IMR-90 (cell line): ENCODE measurements at regions not wholly inside any gene's neighbourhood (a gene's known extent, or its start where the extent isn't known, plus 50 kb on each side); places are given as distances from the start of the nearest gene placed in this dataset.

Experiments used
- ATAC-seq: fragments of 200-7000 bp; cut with Tn5 transposase; 2 replicates; pipeline ENCODE4 v1.9.1; 2020; ENCODE audit warnings: low read depth, mild to moderate bottlenecking, moderate library complexity
- BruUV-seq: library from RNA; stranded (reverse); fragments of 400-500 nt; replicated peaks from 2 replicates; lab custom pipeline; 2021; lab: Mats Ljungman, UMichigan
- CTCF ChIA-PET: fragments of 300-600 bp; formaldehyde crosslinking; extraction: SDS; loops from one replicate; lab custom pipeline; 2021; ENCODE audit warnings: antibody characterized with exemption; lab: Yijun Ruan, JAX
- POLR2A ChIA-PET: fragments of 300-600 bp; sonication (Branson Sonifier 250); formaldehyde crosslinking; loops from one replicate; lab custom pipeline; 2022; ENCODE audit warnings: antibody characterized with exemption; ENCODE audit not compliant: unreplicated experiment; lab: Charles Lee
- DNase-seq: peaks from one replicate; pipeline ENCODE4 v3.0.0; 2013
- H2AFZ ChIP-seq: replicated peaks from 2 replicates; pipeline ENCODE3; 2013; ENCODE audit warnings: low read length, mild to moderate bottlenecking; ENCODE audit not compliant: poor library complexity
- H2AK5ac ChIP-seq: 2 replicates; pipeline ENCODE4 v1.6.1; 2013; ENCODE audit warnings: low read depth, low read length, inconsistent platforms
- H2AK9ac ChIP-seq: replicated peaks from 2 replicates; pipeline ENCODE3; 2013; ENCODE audit warnings: mild to moderate bottlenecking, low read depth, low read length, moderate library complexity; ENCODE audit not compliant: poor library complexity
- H2BK120ac ChIP-seq: 2 replicates; pipeline ENCODE4 v1.6.1; 2013; ENCODE audit warnings: low read depth, low read length, inconsistent platforms
- H2BK15ac ChIP-seq: 3 replicates; pipeline ENCODE4 v1.6.1; 2013; ENCODE audit warnings: low read depth, low read length, inconsistent platforms
- H2BK20ac ChIP-seq: 2 replicates; pipeline ENCODE4 v1.6.1; 2013; ENCODE audit warnings: low read depth, mild to moderate bottlenecking, inconsistent platforms, low read length, moderate library complexity
- H2BK5ac ChIP-seq: 2 replicates; pipeline ENCODE4 v1.6.1; 2013; ENCODE audit warnings: mild to moderate bottlenecking, low read depth, low read length, inconsistent platforms; ENCODE audit not compliant: poor library complexity, severe bottlenecking
- H3K14ac ChIP-seq: replicated peaks from 2 replicates; pipeline ENCODE4 v1.6.1; 2013; ENCODE audit warnings: low read depth, low read length, inconsistent platforms
- H3K18ac ChIP-seq: 2 replicates; pipeline ENCODE4 v1.6.1; 2013; ENCODE audit warnings: low read depth, low read length, control low read depth
- H3K23ac ChIP-seq: 2 replicates; pipeline ENCODE4 v1.6.1; 2013; ENCODE audit warnings: low read depth, low read length, inconsistent platforms
- H3K27ac ChIP-seq: 2 replicates; pipeline ENCODE4 v1.5.1; 2013; ENCODE audit warnings: mild to moderate bottlenecking, control low read depth, low read length; ENCODE audit not compliant: insufficient read depth
- H3K27me3 ChIP-seq: 2 replicates; pipeline ENCODE4 v1.6.1; 2013; ENCODE audit warnings: low read length; ENCODE audit not compliant: control insufficient read depth, insufficient read depth
- H3K36me3 ChIP-seq: 2 replicates; pipeline ENCODE4 v1.6.1; 2013; ENCODE audit warnings: low read length, mixed read lengths; ENCODE audit not compliant: control insufficient read depth, insufficient read depth
- H3K4ac ChIP-seq: 2 replicates; pipeline ENCODE4 v1.6.1; 2013; ENCODE audit warnings: low read depth, low read length, inconsistent platforms
- H3K4me1 ChIP-seq: 2 replicates; pipeline ENCODE4 v1.6.1; 2013; ENCODE audit warnings: low read length, mixed read lengths; ENCODE audit not compliant: control insufficient read depth, insufficient read depth
- H3K4me2 ChIP-seq: 2 replicates; pipeline ENCODE4 v1.6.1; 2013; ENCODE audit warnings: low read depth, mild to moderate bottlenecking, control low read depth, low read length, moderate library complexity
- H3K4me3 ChIP-seq: 2 replicates; pipeline ENCODE4 v1.5.1; 2013; ENCODE audit warnings: low read depth, mild to moderate bottlenecking, control low read depth, low read length, moderate library complexity; ENCODE audit not compliant: insufficient read depth
- H3K56ac ChIP-seq: 2 replicates; pipeline ENCODE4 v1.6.1; 2013; ENCODE audit warnings: low read length, inconsistent platforms; ENCODE audit not compliant: insufficient read depth; ENCODE audit errors: extremely low read depth
- H3K79me1 ChIP-seq, 2 experiments: 2 replicates each; pipeline ENCODE4 v1.6.1; 2013; ENCODE audit warnings: low read length in 2 of 2, inconsistent platforms in 1 of 2, low read depth in 1 of 2
- H3K9ac ChIP-seq: 2 replicates; pipeline ENCODE4 v1.6.1; 2013; ENCODE audit warnings: low read depth, low read length, control low read depth
- H3K9me1 ChIP-seq: 2 replicates; pipeline ENCODE4 v1.6.1; 2013; ENCODE audit warnings: low read length, inconsistent platforms; ENCODE audit not compliant: insufficient read depth
- H3K9me3 ChIP-seq: 2 replicates; pipeline ENCODE4 v1.6.1; 2013; ENCODE audit warnings: low read length; ENCODE audit not compliant: control insufficient read depth, insufficient read depth
- H4K20me1 ChIP-seq: 2 replicates; pipeline ENCODE4 v1.6.1; 2013; ENCODE audit warnings: low read length, inconsistent platforms; ENCODE audit not compliant: insufficient read depth
- H4K5ac ChIP-seq: 2 replicates; pipeline ENCODE4 v1.6.1; 2013; ENCODE audit warnings: mild to moderate bottlenecking, low read depth, low read length, control low read depth
- H4K8ac ChIP-seq, 2 experiments: 2 replicates each; pipeline ENCODE4 v1.6.1; 2013; ENCODE audit warnings: low read depth in 2 of 2, low read length in 2 of 2, control low read depth in 1 of 2, inconsistent platforms in 1 of 2
- H4K91ac ChIP-seq: 2 replicates; pipeline ENCODE4 v1.6.1; 2013; ENCODE audit warnings: low read depth, low read length, inconsistent platforms; ENCODE audit not compliant: insufficient read depth
- BHLHE40 ChIP-seq: fragments of 150-350 bp; IDR thresholded peaks from 2 replicates; pipeline ENCODE4 v1.6.1; 2016; ENCODE audit warnings: mild to moderate bottlenecking, low read depth, low read length
- CEBPB ChIP-seq: IDR thresholded peaks from 2 replicates; pipeline ENCODE4 v1.6.1; 2012; ENCODE audit warnings: low read depth, low read length, improper control_type of control experiment
- CHD1 ChIP-seq: IDR thresholded peaks from 2 replicates; pipeline ENCODE4 v1.6.1; 2012; ENCODE audit warnings: low read depth, low read length, improper control_type of control experiment
- MAZ ChIP-seq: IDR thresholded peaks from 2 replicates; pipeline ENCODE4 v1.6.1; 2012; ENCODE audit warnings: low read depth, mild to moderate bottlenecking, low read length, improper control_type of control experiment, moderate library complexity, borderline replicate concordance
- POLR2A ChIP-seq: IDR thresholded peaks from 2 replicates; pipeline ENCODE4 v1.6.1; 2012; ENCODE audit warnings: mild to moderate bottlenecking, low read depth, low read length
- WGBS, 2 experiments: methylation state at CpG; one replicate each; pipeline versions ENCODE4 v1.1.5 to v1.1.7; 2013; ENCODE audit warnings: missing lambda C conversion rate in 2 of 2; ENCODE audit not compliant: insufficient read length in 1 of 2; ENCODE audit errors: extremely low coverage in 2 of 2; 5-methylcytosine and 5-hydroxymethylcytosine counted together
- dilution Hi-C: fragments of 300-500 bp; cut with HindIII; formaldehyde crosslinking; loops from one replicate; pipeline ENCODE4 v1.14.3; 2018; ENCODE audit warnings: low sequenced_read_pairs; ENCODE audit not compliant: unreplicated experiment
- in situ Hi-C: fragments of 300-500 bp; cut with MboI; formaldehyde crosslinking; loops from 3 replicates; pipeline ENCODE4 v1.14.3; 2019; ENCODE audit warnings: low sequenced_read_pairs, inconsistent platforms, mixed read lengths
- intact Hi-C: fragments of 100-400 bp; cut with micrococcal nuclease; formaldehyde crosslinking; loops from 2 replicates; pipeline ENCODE4 v1.10.0; 2022

GRCh38 chr6:139912735-139913400 is 538.4 kb upstream of the CITED2 start:
- ATAC-seq (no peak), DNase-seq (no peak)
- no peak overlapping the region for H3K56ac ChIP-seq
- no peaks in the 10 kb centered on the region for H4K20me1 ChIP-seq
- H2BK5ac ChIP-seq, result no peak overlapping the region
- H3K14ac ChIP-seq, result no peak overlapping the region
- H3K36me3 ChIP-seq, result no peaks in the 10 kb centered on the region
- no peak overlapping the region for H4K91ac ChIP-seq
- intact Hi-C loops (no loop called here), dilution Hi-C loops (no loop called here), in situ Hi-C loops (no loop called here)
- no peaks in the 10 kb centered on the region for H3K9me1 ChIP-seq
- no peak for TF ChIP-seq CEBPB
- TF ChIP-seq CHD1, result no peak
- TF ChIP-seq POLR2A, result no peak
- no peak for TF ChIP-seq MAZ
- TF ChIP-seq BHLHE40, result no peak
- no peak overlapping the region for H3K9ac ChIP-seq
- no peak overlapping the region for H4K8ac ChIP-seq
- no peak overlapping the region for H2BK20ac ChIP-seq
- no peak overlapping the region for H3K27ac ChIP-seq
- H4K5ac ChIP-seq, result no peak overlapping the region
- H3K4me3 ChIP-seq, result no peak overlapping the region
- no peak overlapping the region for H3K4me2 ChIP-seq
- no peak overlapping the region for H3K4ac ChIP-seq
- H2AK9ac ChIP-seq, result no peak overlapping the region
- ChIA-PET CTCF (no interaction called here), POLR2A (no interaction called here)
- H2BK120ac ChIP-seq, result no peak overlapping the region
- H2AFZ ChIP-seq, result no peak overlapping the region
- H3K23ac ChIP-seq, result no peak overlapping the region
- no peak overlapping the region for H2AK5ac ChIP-seq
- no CpG with 5 or more reads among the region's 10 CpGs for WGBS, 2 experiments
- H3K4me1 ChIP-seq, result no peaks in the 10 kb centered on the region
- no peaks in the 10 kb centered on the region for H3K9me3 ChIP-seq
- no peak overlapping the region for H2BK15ac ChIP-seq
- no peaks in the 10 kb centered on the region for H3K79me1 ChIP-seq
- H3K18ac ChIP-seq, result no peak overlapping the region
- no peaks in the 10 kb centered on the region for H3K27me3 ChIP-seq
- no TSS peak for BruUV-seq
